C4-2B (cell line): ENCODE measurements at regions not wholly inside any gene's neighbourhood (a gene's known extent, or its start where the extent isn't known, plus 50 kb on each side); places are given as distances from the start of the nearest gene placed in this dataset.

Experiments
- CTCF ChIP-seq: fragments of 450-650 bp; conservative IDR thresholded peaks from 2 replicates; pipeline ENCODE4 v1.5.1; 2017; ENCODE audit warnings: mild to moderate bottlenecking
- ZFX ChIP-seq: fragments of 450-650 bp; IDR thresholded peaks from 2 replicates; pipeline ENCODE4 v1.6.1; 2017

- TF ChIP-seq CTCF (no peak), ZFX (no peak)
These were observed 896.1 kb downstream of the CENPC start for GRCh38 chr4:66649236-66649635.
